GM19438 (cell line): ENCODE measurements at regions not wholly inside any gene's neighbourhood (a gene's known extent, or its start where the extent isn't known, plus 50 kb on each side); places are given as distances from the start of the nearest gene placed in this dataset.

Experiments
- ATAC-seq: cut with Tn5 transposase; IDR thresholded peaks from one replicate; pipeline ENCODE4 v1.9.1; 2021; ENCODE audit warnings: low read depth; ENCODE audit not compliant: unreplicated experiment

- no peak for ATAC-seq
Observed at GRCh38 chr11:116644201-116644940, 128.4 kb downstream of the BUD13 start.

GRCh38 chr11:116643521-116643920 is 129.3 kb downstream of the BUD13 start:
- no peak for ATAC-seq

GRCh38 chr11:116642902-116643301 is 129.9 kb downstream of the BUD13 start:
- no peak for ATAC-seq

- no peak for ATAC-seq
Observed at GRCh38 chr11:116642481-116642880, 130.3 kb downstream of the BUD13 start.

GRCh38 chr11:116641561-116642045 is 131.2 kb downstream of the BUD13 start:
- ATAC-seq: no peak

- no peak for ATAC-seq
Observed at GRCh38 chr11:116640641-116641402, 132.0 kb downstream of the BUD13 start.

- ATAC-seq: no peak
Observed at GRCh38 chr11:116638463-116638862, 134.3 kb downstream of the BUD13 start.

GRCh38 chr11:116637766-116638165 is 135.0 kb downstream of the BUD13 start:
- no peak for ATAC-seq

GRCh38 chr11:116636341-116636929 is 136.4 kb downstream of the BUD13 start:
- ATAC-seq: no peak

GRCh38 chr11:116631201-116631600 is 141.6 kb downstream of the BUD13 start:
- no peak for ATAC-seq

- no peak for ATAC-seq
Observed at GRCh38 chr11:116618461-116618860, 154.3 kb downstream of the BUD13 start.

- no peak for ATAC-seq
Observed at GRCh38 chr11:116615211-116615865, 157.4 kb downstream of the BUD13 start.

GRCh38 chr11:116614306-116615210 is 158.2 kb downstream of the BUD13 start:
- no peak for ATAC-seq

GRCh38 chr11:116613206-116613875 is 159.4 kb downstream of the BUD13 start:
- ATAC-seq: no peak

- ATAC-seq: no peak
Observed at GRCh38 chr11:116611998-116612620, 160.7 kb downstream of the BUD13 start.

- ATAC-seq: no peak
Observed at GRCh38 chr11:116610190-116610589, 162.6 kb downstream of the BUD13 start.

GRCh38 chr11:116607027-116607426 is 165.8 kb downstream of the BUD13 start:
- no peak for ATAC-seq

GRCh38 chr11:116605543-116606459 is 167.0 kb downstream of the BUD13 start:
- ATAC-seq: no peak
